Fibroblast of skin of back (primary cell): ENCODE measurements at regions not wholly inside any gene's neighbourhood (a gene's known extent, or its start where the extent isn't known, plus 50 kb on each side); places are given as distances from the start of the nearest gene placed in this dataset.

Source experiments
- DNase-seq: peaks from one replicate; pipeline ENCODE4 v3.0.0-alpha.2; 2013

DNA sequence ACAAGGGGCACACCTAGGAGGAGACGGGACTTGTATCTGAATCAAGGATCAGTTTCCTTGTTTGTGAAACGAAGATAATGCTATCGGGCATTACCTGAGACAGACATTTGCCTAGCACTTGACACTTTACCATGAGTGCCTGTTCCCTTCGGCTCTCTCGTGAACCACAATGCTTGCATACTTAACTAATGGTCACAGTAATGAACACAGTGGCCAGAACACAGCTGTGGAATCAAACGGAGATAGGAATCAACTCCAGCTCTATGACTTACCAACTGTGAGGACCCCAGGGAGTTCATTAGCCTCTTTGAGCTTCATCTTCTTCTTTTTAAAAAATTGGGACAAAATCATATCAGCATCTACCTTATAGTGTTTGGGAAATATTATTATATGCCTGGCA lies 207.8 kb downstream of the DRD1 start:
- no peak for DNase-seq

- DNase-seq = no peak
Measured at GRCh38 chr5:175235251-175235960, 208.6 kb downstream of the DRD1 start.

DNA sequence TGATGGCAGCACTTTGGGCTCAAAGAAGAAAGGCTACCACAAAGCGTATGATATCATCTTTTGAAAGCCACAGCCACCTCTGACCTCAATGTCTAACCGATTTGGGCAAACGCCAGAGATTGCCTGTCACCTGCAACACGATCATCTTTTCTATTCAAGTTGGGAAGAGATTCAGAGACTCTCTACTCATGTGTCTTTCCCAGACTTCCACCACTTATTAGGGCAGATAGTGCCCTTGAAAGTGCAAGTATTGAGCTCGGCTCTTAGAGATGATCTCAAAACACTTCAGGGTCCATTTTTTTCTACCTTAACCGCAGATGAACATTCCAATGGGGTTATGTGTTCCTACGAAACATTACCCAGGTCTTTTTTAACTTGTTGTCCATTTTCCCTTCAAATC lies 213.7 kb downstream of the DRD1 start:
- no peak for DNase-seq

DNA sequence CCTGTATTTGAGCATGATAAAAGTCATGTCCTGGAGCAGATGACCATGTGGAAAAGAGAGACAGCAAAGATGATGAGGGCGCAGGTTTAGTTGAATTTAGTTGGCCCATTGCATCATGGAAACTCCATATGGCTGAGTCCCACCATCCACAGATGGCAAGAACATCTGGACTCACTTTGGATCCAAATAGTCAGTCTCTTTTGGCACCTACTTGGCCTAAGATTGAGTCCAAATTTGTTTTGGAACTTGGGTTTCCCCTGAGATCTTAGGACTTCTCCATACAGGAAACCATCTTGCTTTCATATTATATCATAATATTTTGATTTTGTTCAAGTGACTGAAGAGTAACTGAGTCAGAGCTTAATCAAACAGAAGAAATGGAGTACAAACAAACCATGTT lies 217.5 kb downstream of the DRD1 start:
- peak; percentile 40 for DNase-seq

DNA sequence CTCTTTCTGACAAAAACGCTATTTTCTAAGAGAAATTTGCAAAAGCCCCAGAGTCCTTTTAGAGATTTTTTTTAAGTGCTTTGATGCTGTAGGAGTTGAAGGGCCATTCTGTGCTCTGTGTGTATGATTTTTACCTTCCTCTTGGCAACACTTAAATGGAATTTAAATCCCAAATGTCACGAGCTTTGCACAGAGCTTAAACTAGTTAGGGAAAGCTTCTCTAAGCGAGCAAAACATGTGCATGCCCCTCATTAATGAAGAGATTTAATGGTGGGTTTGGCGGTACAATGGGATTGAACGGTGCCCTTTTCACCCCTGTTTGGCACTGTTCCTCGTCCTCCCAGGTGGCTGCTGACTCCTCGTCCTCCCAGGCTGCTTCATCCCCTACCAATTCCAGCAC lies 220.7 kb downstream of the DRD1 start:
- no peak for DNase-seq

GRCh38 chr5:175222621-175223020 lies 221.4 kb downstream of the DRD1 start:
- DNase-seq = no peak

DNA sequence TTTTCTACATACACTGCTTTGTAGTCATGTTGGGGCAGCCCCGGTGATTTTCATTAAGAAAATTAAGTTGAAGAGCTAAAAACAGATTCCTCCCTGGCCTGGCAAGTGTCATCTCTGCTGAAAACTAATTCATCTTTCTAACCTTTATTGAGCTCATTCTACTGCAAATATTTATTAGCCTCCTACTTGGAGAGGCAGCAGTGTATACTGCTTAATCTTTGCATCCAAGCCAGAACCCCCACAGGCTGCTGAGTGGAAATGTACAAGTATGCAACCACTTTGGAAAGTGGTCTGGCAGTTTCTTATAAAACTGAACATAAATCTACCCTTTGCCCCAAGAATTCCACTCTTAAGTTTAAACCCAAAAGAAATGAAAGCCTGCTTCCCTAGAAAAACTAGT lies 223.4 kb downstream of the DRD1 start:
- no peak for DNase-seq

GRCh38 chr5:175219366-175219765 lies 224.6 kb downstream of the DRD1 start:
- DNase-seq = peak; percentile 52

DNA sequence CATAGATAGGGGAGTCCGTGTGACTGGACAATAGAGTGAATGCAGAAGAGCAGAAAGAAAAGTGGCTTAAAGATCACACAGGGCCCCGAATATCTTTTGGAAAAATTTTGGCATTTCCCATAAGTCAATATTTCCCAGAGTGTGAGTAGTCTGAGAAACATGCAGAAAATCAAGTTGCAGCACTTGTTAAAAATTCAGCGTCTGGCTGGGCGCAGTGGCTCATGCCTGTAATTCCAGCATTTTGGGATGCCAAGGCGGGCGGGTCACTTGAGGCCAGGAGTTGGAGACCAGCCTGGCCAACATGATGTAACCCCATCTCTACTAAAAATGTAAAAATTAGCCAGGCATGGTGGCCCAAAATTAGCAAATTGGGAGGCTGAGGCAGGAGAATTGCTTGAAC lies 227.0 kb downstream of the DRD1 start:
- peak; percentile 79 for DNase-seq

DNA sequence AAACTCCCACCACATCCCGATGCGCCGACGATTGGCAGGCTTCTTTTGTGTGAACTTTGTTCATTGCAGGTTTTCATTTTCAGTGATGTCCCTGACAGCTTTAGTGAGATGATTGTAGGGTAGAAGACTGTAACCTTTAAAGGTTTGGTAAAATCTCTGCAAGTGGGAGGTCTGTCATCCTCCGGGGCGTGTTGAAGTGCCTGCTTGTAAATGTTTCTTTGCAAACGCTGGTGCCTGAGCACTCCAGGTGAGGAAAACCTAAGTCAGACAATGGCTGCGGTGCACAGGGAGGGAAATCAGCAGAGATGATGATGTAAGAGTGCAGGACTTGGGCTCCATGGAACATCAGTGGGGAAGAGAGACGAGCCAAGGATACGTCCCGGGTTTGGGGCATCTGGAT lies 228.1 kb downstream of the DRD1 start:
- DNase-seq = no peak

- peak; percentile 79 for DNase-seq
Measured at GRCh38 chr5:175214152-175214551, 229.8 kb downstream of the DRD1 start.

GRCh38 chr5:175211956-175212756 lies 231.8 kb downstream of the DRD1 start:
- no peak for DNase-seq

DNA sequence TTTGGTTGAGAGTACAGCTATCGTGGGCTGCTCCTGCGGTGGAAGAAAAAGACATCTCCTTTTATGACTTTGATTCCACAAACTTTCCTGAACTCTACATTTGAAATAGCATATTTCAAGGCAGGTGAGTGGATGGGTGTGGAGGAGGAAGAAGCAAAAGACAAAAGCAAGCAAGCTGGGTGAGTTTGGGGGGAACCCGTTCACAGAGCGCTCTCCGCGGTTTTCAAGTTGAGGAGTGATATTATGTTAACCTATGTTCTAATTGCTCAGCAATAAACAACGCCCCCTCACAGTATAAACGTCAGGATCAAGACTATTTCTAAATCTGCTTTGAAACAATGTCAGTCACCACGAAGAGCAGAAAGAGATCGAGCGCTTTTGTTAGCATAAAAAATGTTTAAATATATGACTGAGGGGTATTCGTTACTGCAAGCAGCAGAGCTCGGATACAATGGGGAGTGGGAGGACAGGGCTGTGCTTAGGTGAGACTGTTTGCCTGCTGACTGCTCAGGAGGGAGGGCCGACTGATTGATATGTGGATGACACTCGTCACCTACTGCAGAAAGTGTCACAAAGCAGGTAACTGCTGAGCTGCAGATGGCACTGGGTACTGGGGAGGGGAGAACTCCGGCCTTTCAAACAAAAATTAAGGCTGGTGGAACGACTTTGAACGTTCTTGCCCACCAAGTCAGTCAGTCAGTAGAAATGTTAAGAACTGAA lies 236.5 kb downstream of the DRD1 start:
- no peak for DNase-seq

DNA sequence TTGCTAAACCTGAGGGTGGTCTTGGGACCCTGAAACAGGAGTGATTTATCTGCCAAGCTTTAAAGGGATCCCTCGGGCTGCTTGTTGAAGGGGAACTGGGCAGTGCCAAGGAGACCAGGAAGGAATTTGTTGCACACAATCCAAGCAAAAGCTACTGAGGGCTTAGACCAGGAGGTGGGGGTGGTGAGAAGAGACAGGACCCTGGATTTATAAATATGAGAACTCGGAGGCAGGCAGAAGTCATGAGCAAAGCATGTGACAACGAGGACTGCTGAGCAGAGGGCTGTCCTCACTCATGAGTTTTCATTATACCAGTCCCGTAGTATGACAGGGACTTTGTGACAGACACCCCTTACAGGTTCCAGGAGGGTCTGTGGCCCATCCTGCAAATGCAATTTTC lies 237.3 kb downstream of the DRD1 start:
- DNase-seq = no peak

DNA sequence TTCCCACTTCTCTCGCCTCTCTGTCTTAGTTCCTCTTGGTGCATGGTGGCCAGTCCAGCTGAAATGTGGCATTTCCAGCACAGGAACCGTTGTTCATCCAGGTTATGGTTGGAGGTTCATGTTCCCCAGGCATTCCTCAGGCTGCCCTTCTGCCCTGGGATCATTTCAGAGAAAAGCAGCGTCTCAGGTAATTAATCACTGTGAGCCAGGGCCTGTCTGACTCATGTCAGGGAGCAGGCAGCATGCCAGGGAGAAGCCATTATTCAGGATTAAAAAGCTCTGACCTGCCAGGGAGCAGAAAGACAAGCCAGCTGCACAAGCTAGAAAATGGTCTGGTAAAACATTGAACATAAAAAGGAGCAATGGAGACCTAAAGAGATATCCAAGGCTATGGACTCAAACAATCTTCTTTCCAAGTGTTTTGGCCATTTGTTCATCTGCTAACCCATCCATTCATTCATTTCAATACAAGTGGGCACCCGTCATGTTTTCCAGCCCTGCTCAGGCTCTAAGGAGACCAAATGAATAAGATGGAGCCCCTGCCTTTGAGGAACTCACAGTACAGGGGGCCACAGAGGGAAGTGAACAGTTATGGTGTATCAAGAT lies 241.4 kb downstream of the DRD1 start:
- no peak for DNase-seq

GRCh38 chr5:175201393-175201792 lies 242.6 kb downstream of the DRD1 start:
- no peak for DNase-seq

- DNase-seq = peak; percentile 38
Measured at GRCh38 chr5:175195698-175196656, 248.0 kb downstream of the DRD1 start.

DNA sequence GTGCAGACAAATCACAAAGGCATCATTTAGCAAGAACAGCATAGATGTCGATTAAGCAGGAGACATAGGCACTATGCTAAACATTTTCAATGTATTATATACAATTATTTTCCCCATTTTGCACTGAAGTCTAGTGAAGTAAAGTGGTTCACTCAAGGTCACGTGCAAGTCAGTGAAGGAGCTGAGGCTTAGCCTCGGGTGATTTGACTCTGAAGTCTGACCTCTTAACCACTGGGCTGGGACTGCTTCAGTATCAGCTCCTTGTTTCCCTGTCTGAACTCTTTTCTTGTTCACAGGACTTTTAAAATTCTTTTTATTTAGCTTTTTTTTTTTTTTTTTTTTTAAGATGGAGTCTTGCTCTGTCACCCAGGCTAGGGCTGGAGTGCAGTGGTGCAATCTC lies 262.7 kb downstream of the DRD1 start:
- no peak for DNase-seq

DNA sequence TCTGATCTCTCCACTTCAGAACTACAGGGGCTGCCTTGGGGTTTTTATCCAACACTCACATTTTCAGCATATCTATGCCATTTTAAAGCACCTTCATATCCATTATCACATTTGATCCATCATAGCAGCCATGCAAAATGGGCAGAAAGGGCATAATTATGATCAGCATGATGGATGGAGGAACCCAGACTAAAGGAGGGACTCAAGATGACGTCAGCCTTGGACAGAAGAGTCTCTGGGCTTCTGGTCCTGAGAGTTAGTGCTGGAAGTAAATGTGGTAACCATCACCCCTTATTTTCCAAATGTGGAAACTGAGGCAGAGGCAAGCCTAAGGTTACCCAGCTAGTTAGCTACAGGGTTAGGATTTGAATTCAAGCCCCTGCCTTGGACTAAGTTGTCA lies 273.1 kb downstream of the DRD1 start:
- no peak for DNase-seq

GRCh38 chr5:175168882-175169507 lies 275.0 kb downstream of the DRD1 start:
- DNase-seq = no peak

GRCh38 chr5:175166026-175166425 lies 278.0 kb downstream of the DRD1 start:
- DNase-seq = no peak
